HCT116 (cell line): ENCODE measurements at regions not wholly inside any gene's neighbourhood (a gene's known extent, or its start where the extent isn't known, plus 50 kb on each side); places are given as distances from the start of the nearest gene placed in this dataset.

Experiments used
- CTCF ChIP-seq, 3 experiments: fragments of 200-600 bp in 1 of 3; sonication (generic) in 1 of 3; IDR thresholded peaks in 2 of 3; conservative IDR thresholded peaks in 1 of 3; 2 replicates each; pipeline ENCODE4 v1.5.1; 2012 to 2017; ENCODE audit warnings: low read depth in 2 of 3, low read length in 2 of 3, antibody characterized with exemption in 1 of 3, borderline replicate concordance in 1 of 3, control low read depth in 1 of 3, mild to moderate bottlenecking in 1 of 3, mixed read lengths in 1 of 3, mixed run types in 1 of 3, moderate library complexity in 1 of 3; ENCODE audit not compliant: insufficient read depth in 1 of 3
- EZH2 ChIP-seq: fragments of 200-600 bp; sonication (generic); IDR thresholded peaks from 2 replicates; pipeline ENCODE4 v1.6.1; 2017; ENCODE audit warnings: antibody characterized with exemption, mixed run types
- POLR2A ChIP-seq: IDR thresholded peaks from 2 replicates; pipeline ENCODE4 v1.7.0; 2011; ENCODE audit warnings: borderline replicate concordance; ENCODE audit not compliant: insufficient read depth, insufficient read length; ENCODE audit errors: extremely low read depth

- no peak for TF ChIP-seq EZH2
- no peak for TF ChIP-seq POLR2A
- TF ChIP-seq CTCF (IDR thresholded peaks at IDR 0.05 in 2 of 3, conservative IDR thresholded peaks at IDR 0.05 in 1 of 3; ENCODE audit: borderline replicate concordance in 1 of 3, insufficient read depth in 1 of 3, low read depth in 2 of 3, low read length in 2 of 3), result no peak
Measured at GRCh38 chr2:118622108-118622507, 225.3 kb downstream of the EN1 start.
